ENCODE measurements at regions not wholly inside any gene's neighbourhood (a gene's known extent, or its start where the extent isn't known, plus 50 kb on each side); places are given as distances from the start of the nearest gene placed in this dataset.
"Not testable (repeated sequence)": the region's sequence is repeated elsewhere in the genome, so short reads cannot be mapped to it uniquely, and the experiment has no call there.

DNA sequence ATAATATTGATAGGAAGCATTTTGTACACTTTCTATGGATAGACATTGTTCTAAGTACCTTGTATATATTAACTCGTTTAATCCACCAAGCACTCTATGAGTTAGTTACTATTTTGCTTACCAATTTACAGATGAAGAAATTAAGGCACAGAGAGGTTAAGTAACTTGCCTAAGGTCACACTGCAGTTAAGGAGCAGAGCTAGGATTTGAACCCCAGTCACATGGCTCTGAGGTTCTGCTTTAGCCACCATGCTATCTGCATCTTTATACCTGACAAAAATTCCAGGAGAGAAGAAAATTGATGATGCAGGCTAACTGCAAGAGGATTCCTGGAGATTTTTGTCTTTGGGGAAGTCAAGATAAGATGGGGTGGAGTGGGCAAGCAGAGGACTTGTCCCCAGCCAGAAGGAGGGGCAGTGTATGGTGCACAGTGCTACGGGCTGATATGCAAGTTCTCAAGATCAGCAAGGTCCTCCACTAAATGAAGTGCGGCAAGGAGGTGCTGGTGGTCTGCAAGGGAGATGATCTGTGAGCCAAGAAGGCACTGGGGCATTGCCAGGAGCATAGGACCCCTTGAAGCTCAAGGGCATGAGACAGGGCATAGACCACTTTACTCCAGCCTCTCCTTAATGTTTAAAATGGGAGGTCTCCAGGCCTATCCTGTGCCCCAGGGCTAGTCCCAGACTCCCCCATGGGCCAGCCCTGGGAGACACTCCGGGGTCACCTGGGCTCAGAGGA, 430.6 kb downstream of the RPS24 start:
- no peak for DNase-seq

DNA sequence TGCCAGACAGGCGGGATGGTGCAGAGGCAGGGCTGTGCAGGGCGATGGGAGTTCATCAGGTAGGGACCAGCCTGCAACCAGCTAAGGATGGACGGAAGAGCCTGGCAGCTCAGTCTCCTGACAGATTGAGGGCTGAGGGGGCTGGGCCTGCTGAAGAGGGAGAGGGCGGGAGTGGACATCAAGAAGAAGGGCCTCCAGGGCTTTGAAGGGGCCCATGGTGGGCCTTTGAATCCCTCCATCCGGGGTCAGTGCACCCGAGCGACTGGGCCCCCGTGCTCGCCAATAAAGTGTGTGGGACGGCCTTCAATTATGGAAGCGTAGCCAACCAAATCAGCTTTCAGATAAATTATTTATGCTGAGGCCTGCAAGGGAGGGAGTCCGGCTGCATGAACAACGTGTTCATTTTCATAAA, 431.2 kb downstream of the RPS24 start:
- DNase-seq = no peak

DNA sequence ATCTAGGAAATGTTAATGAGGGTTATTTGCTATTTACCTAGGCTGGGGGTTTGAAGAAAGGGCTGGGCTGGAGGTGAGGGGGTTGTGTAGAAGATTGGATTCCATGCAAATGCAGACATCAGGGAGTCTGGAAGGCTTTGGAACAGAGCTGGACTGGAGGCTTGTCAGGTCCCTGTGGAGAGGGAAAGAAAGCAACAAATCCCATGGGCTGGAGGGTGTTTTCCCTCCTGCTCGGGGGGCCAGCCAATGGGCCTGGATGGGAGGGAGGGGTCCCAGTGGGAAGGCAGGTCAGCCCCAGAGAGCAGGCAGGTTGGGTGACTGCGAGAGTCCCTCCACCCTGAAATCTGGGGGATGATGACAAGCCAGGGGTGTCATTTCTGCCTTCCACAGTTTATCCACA, 431.8 kb downstream of the RPS24 start:
- no peak for DNase-seq

GRCh38 chr10:78467496-78468106, 433.9 kb downstream of the RPS24 start:
- DNase-seq = no peak

DNA sequence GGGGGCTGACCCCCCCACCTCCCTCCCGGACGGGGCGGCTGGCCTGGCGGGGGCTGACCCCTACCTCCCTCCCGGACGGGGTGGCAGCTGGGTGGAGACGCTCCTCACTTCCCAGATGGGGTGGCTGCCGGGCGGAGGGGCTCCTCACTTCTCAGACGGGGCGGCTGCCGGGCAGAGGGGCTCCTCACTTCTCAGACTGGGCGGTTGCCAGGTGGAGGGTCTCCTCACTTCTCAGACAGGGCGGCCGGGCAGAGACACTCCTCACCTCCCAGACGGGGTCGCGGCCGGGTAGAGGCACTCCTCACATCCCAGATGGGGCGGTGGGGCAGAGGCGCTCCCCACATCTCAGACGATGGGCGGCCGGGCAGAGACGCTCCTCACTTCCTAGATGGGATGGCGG, 435.1 kb downstream of the RPS24 start:
- not testable (repeated sequence) for DNase-seq

DNA sequence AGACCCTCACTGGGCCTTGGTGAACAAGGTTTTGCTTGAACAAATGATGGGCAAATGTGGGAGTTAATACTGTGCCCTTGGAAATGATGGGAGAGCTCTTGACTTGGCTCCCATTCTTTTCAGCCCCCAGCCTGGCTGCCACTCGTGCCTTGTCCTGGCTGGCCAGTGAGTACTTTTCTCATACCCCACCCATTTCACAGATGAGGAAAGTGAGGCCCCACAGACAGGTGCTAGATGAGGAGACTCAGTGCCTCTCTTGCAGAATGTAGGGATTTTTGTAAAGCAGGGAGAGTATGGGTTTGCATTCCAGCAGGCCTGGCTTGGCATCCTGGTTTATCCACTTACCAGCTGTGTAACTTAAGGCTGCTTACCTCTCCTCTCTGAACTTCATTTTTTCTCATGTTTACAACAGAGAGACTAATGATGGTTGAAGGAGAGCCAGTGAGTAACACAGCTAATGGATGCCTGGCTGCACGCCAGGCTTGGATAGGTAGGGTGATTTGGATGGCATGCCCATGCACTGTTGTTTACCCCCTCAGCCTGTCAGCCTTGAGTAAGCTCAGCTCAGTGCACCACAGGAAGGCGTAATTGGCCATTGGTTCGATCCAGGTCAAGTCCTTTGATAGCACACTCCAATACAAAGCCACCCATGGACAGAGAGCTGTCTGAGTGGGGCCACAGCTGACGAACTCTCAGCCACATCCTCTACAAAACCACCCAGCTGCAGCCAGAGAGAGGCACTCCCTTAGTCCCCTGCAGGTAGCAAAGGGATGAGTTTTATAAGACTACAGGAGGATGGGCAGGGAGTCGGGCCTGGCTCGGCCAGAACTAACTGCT, 436.8 kb downstream of the RPS24 start:
- no peak for DNase-seq

DNA sequence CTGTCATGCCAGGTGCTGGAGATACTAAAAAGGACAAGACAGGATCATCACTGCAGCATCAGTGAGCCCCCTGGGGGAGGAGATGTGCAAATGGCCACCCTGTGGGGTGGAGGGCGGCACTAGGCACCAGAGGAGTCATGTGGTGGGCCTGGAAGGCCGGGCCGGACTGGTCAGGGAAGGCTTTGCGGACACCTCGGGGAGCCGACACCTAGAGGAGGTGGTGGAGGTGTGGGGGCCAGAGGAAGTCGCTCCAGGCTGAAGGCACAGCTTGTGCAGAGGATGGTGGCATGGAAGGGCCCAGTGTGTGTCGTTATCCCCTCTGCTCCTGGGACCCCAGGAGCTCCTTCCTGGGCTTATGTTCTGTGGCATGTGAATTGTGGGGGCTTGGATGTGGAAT, 437.7 kb downstream of the RPS24 start:
- no peak for DNase-seq

GRCh38 chr10:78471723-78472550, 438.3 kb downstream of the RPS24 start:
- no peak for DNase-seq

GRCh38 chr10:78472551-78472890, 438.9 kb downstream of the RPS24 start:
- DNase-seq = no peak

GRCh38 chr10:78473006-78473405, 439.3 kb downstream of the RPS24 start:
- no peak for DNase-seq

DNA sequence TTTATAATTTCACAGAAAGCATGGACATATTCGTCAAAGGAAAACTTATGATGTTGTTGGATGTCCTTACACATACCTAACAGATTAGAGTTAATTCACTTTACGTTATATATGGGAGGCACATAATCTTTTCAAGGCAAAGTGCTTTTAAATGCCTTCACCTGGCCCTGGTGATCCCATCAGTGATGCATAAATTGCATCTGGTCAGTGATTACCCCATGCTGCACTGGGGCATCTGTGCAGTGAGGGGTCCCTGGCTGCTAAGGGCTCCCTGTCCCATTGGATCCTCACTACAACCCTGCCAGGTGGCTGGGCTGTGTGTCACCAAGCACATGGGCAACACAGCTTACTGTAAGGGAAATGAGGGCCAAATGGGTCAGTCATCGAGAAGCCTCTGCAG, 441.1 kb downstream of the RPS24 start:
- no peak for DNase-seq

DNA sequence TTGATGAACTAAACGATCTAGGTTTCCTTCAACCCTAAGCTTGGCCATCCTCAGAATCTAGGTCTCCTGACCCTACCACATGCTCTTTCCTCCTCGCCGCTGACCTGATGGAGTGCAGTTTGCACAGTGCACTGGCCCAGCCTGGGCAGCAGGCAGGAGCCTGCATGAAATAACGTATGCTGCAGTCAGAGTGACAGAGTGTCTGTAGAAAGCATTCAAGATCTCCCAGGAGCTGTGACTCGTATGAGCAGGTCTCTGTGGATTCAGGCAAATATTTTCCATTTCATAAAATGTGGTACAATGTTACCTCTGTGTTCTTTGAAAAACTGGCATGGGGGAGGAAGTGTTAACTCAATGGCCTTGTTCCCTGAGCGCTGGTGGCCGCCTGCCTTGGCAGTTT, 441.8 kb downstream of the RPS24 start:
- DNase-seq = no peak

- no peak for DNase-seq
Measured at GRCh38 chr10:78476156-78476555, 442.5 kb downstream of the RPS24 start.

GRCh38 chr10:78476844-78477243, 443.2 kb downstream of the RPS24 start:
- DNase-seq = no peak

GRCh38 chr10:78478919-78479318, 445.3 kb downstream of the RPS24 start:
- no peak for DNase-seq

- no peak for DNase-seq
Measured at GRCh38 chr10:78479467-78479866, 445.8 kb downstream of the RPS24 start.

DNA sequence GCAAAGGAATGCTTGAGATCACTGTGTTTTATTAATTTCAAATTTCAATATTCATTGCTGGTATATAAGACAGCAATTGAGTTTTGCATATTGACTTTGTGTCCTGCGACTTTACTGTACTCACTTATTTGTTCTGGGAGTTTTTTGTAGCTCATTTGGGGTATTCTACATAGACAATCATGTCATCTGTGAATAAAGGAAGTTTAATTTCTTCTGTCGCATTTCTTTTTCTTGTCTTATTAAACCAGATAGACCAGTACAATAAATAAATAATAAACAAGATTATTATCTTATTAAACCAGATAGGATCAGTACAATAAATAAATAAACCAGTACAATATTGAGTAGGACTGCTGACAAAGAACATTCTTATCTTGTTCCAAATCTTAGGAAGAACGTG, 448.2 kb downstream of the RPS24 start:
- DNase-seq = no peak

DNA sequence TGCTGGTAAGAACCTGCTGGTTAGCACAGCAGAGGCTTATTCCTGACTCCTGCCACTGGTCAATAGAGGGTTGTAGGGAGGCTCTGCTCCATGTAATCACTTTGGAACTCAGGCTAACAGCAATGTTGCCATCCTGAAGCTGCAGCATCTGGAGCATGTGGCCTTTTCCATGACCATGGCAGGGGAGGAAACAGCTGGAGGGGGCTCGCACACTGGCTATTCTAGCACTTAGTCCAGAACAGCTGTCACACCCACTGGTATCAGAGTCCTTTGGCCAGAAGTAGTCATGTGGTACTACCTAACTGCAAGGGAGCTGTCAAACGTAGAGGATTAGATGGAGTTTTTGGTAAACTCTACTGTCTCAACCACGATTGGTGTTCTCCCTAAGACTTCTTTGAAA, 450.0 kb downstream of the RPS24 start:
- no peak for DNase-seq

DNA sequence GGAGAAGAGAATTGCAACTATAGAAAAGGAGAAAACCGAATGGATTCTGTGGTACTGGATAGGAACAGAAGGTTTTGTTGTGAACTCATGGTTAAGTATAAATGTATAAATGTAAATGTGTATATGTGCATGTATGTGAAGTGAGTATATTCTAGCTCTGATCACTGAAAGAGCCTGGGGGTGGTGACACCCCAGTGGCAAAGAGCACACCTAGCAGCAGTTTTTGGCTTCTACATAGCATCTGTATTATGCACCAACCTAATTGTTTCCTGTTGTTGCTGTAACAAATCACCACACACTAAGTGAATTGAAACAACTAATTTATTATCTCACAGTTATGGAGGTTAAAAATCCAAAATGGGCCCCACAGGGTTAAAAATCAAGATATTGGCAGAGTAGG, 455.4 kb downstream of the RPS24 start:
- DNase-seq = no peak

GRCh38 chr10:78491812-78492211, 458.1 kb downstream of the RPS24 start:
- no peak for DNase-seq

DNA sequence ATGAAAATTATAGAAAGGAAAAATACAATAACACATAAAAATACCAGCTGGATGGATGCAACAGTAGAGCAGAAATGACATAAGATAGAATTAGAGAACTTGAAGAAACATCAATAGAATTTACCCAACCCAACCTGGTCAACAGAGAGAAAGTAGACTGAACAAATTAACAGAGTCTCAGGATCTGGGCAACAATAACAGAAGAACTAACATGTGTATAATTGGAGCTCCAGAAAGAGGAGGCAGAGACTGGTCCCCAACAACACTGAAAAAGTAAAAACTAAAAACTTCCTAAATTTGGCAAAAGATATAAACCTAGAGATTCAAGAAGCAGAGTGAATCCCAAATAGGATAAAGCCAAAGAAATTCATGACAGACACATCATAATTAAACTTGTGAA, 458.8 kb downstream of the RPS24 start:
- no peak for DNase-seq

GRCh38 chr10:78494179-78494578, 460.5 kb downstream of the RPS24 start:
- no peak for DNase-seq

Measured in activated T-cell treated with anti-CD3 and anti-CD28 coated beads for 4 hours (primary cell).